VCaP (cell line): ENCODE measurements at regions not wholly inside any gene's neighbourhood (a gene's known extent, or its start where the extent isn't known, plus 50 kb on each side); places are given as distances from the start of the nearest gene placed in this dataset.

ENCODE experiments used
- H3K27ac ChIP-seq: fragments of 450-650 bp; 2 replicates; pipeline ENCODE4 v1.5.1; 2017
- CTCF ChIP-seq: fragments of 450-650 bp; conservative IDR thresholded peaks from 2 replicates; pipeline ENCODE4 v1.5.1; 2017; ENCODE audit warnings: mild to moderate bottlenecking, moderate library complexity

- H3K27ac ChIP-seq, result no peak overlapping the region
- no peak for TF ChIP-seq CTCF
Observed at GRCh38 chr2:6043238-6043637, 351.1 kb downstream of the SOX11 start.

GRCh38 chr2:6052649-6053048 lies 360.5 kb downstream of the SOX11 start:
- TF ChIP-seq CTCF, result no peak
- H3K27ac ChIP-seq, result no peak overlapping the region

GRCh38 chr2:6053743-6054142 lies 361.6 kb downstream of the SOX11 start:
- no peak overlapping the region for H3K27ac ChIP-seq
- no peak for TF ChIP-seq CTCF

GRCh38 chr2:6054161-6054671 lies 362.0 kb downstream of the SOX11 start:
- no peak for TF ChIP-seq CTCF
- H3K27ac ChIP-seq, result no peak overlapping the region

- TF ChIP-seq CTCF, result no peak
Observed at GRCh38 chr2:6060992-6061663, 368.9 kb downstream of the SOX11 start.

GRCh38 chr2:6064757-6065156 lies 372.6 kb downstream of the SOX11 start:
- peak overlapping the region; percentile 1; the same call in 1 of the 2 replicates for H3K27ac ChIP-seq
- TF ChIP-seq CTCF, result no peak

More at GRCh38 chr2:6060992-6061663, 368.9 kb downstream of the SOX11 start:
- H3K27ac ChIP-seq, result no peak overlapping the region

GRCh38 chr2:6065703-6066102 lies 373.5 kb downstream of the SOX11 start:
- no peak for TF ChIP-seq CTCF
- H3K27ac ChIP-seq, result peak overlapping the region; percentile 93; the same call in 1 of the 2 replicates
